WTC11 (cell line): ENCODE measurements at regions not wholly inside any gene's neighbourhood (a gene's known extent, or its start where the extent isn't known, plus 50 kb on each side); places are given as distances from the start of the nearest gene placed in this dataset.

Experiments used
- ARID4B ChIP-seq: sonication (generic); formaldehyde crosslinking; IDR thresholded peaks from 2 replicates; pipeline ENCODE4 v1.8.0; 2023; ENCODE audit warnings: missing genetic modification reagents, mild to moderate bottlenecking, borderline replicate concordance
- CTCF ChIP-seq: fragments of 200-600 bp; IDR thresholded peaks from 2 replicates; pipeline ENCODE4 v1.8.0; 2022; ENCODE audit warnings: antibody characterized with exemption
- E2F4 ChIP-seq: sonication (generic); formaldehyde crosslinking; IDR thresholded peaks from 2 replicates; pipeline ENCODE4 v1.8.1; 2022; ENCODE audit warnings: low read depth, mild to moderate bottlenecking, moderate library complexity, missing genetic modification reagents, borderline replicate concordance
- ETV6 ChIP-seq: sonication (generic); formaldehyde crosslinking; IDR thresholded peaks from 2 replicates; pipeline ENCODE4 v1.8.1; 2022; ENCODE audit warnings: mild to moderate bottlenecking, missing genetic modification reagents
- GTF2I ChIP-seq: fragments of 250-450 bp; sonication (Bioruptor Pico); conservative IDR thresholded peaks from 2 replicates; pipeline ENCODE4 v1.4.0; 2021; ENCODE audit warnings: mild to moderate bottlenecking
- JUN ChIP-seq: sonication (generic); formaldehyde crosslinking; IDR thresholded peaks from 2 replicates; pipeline ENCODE4 v1.8.0; 2023; ENCODE audit warnings: mild to moderate bottlenecking, missing genetic modification reagents
- MAX ChIP-seq: sonication (generic); formaldehyde crosslinking; IDR thresholded peaks from 2 replicates; pipeline ENCODE4 v1.8.0; 2022; ENCODE audit warnings: mild to moderate bottlenecking, missing genetic modification reagents
- NFYB ChIP-seq: sonication (generic); formaldehyde crosslinking; conservative IDR thresholded peaks from 2 replicates; pipeline ENCODE4 v1.8.0; 2022; ENCODE audit warnings: low read depth, missing genetic modification reagents
- USF2 ChIP-seq: sonication (generic); formaldehyde crosslinking; IDR thresholded peaks from 2 replicates; pipeline ENCODE4 v1.8.1; 2023; ENCODE audit warnings: mild to moderate bottlenecking, missing genetic modification reagents, moderate library complexity
- TF ChIP-seq, protein P1 (sequence below): sonication (generic); formaldehyde crosslinking; IDR thresholded peaks from 2 replicates; pipeline ENCODE4 v1.8.1; 2023; ENCODE audit warnings: mild to moderate bottlenecking, missing genetic modification reagents, borderline replicate concordance
- TF ChIP-seq, protein P2 (sequence below): sonication (generic); formaldehyde crosslinking; IDR thresholded peaks from 2 replicates; pipeline ENCODE4 v1.8.1; 2023; ENCODE audit warnings: mild to moderate bottlenecking, missing genetic modification reagents
- TF ChIP-seq, protein P3 (sequence below): fragments of 250-450 bp; sonication (Bioruptor Pico); IDR thresholded peaks from 2 replicates; pipeline ENCODE4 v2.1.2; 2022; ENCODE audit warnings: mild to moderate bottlenecking, moderate library complexity

DNA sequence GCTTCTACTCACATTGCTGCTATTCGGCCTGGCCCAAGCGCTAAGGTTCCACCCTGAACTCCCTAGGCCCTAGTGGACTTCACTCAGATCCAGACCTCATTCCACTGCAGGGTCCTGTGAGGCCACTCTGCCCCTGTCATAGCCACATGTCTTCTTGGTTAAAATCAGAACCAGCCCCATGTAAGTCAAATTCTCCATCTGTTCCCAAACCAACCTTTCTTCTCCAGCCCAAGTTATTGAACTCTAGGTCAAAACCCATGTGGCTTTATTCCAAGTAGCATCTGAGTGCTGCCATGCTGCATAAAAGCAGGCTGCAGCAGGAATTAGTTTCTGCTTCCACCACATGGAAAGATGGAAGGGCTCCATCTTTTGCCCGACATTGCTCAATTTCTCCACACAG is 281.2 kb downstream of the SNX13 start:
- TF ChIP-seq CTCF = no peak
- no peak for TF ChIP-seq E2F4
- TF ChIP-seq ARID4B (CRISPR knock-in tag) = no peak
- no peak for TF ChIP-seq NFYB (CRISPR knock-in tag)
- no peak for TF ChIP-seq USF2 (CRISPR knock-in tag)
- TF ChIP-seq JUN (CRISPR knock-in tag) = no peak
- no peak for TF ChIP-seq MAX (CRISPR knock-in tag)
- TF ChIP-seq, protein P1, sequence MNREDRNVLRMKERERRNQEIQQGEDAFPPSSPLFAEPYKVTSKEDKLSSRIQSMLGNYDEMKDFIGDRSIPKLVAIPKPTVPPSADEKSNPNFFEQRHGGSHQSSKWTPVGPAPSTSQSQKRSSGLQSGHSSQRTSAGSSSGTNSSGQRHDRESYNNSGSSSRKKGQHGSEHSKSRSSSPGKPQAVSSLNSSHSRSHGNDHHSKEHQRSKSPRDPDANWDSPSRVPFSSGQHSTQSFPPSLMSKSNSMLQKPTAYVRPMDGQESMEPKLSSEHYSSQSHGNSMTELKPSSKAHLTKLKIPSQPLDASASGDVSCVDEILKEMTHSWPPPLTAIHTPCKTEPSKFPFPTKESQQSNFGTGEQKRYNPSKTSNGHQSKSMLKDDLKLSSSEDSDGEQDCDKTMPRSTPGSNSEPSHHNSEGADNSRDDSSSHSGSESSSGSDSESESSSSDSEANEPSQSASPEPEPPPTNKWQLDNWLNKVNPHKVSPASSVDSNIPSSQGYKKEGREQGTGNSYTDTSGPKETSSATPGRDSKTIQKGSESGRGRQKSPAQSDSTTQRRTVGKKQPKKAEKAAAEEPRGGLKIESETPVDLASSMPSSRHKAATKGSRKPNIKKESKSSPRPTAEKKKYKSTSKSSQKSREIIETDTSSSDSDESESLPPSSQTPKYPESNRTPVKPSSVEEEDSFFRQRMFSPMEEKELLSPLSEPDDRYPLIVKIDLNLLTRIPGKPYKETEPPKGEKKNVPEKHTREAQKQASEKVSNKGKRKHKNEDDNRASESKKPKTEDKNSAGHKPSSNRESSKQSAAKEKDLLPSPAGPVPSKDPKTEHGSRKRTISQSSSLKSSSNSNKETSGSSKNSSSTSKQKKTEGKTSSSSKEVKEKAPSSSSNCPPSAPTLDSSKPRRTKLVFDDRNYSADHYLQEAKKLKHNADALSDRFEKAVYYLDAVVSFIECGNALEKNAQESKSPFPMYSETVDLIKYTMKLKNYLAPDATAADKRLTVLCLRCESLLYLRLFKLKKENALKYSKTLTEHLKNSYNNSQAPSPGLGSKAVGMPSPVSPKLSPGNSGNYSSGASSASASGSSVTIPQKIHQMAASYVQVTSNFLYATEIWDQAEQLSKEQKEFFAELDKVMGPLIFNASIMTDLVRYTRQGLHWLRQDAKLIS = no peak
- TF ChIP-seq, protein P2, sequence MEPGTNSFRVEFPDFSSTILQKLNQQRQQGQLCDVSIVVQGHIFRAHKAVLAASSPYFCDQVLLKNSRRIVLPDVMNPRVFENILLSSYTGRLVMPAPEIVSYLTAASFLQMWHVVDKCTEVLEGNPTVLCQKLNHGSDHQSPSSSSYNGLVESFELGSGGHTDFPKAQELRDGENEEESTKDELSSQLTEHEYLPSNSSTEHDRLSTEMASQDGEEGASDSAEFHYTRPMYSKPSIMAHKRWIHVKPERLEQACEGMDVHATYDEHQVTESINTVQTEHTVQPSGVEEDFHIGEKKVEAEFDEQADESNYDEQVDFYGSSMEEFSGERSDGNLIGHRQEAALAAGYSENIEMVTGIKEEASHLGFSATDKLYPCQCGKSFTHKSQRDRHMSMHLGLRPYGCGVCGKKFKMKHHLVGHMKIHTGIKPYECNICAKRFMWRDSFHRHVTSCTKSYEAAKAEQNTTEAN = no peak
- no peak for TF ChIP-seq ETV6 (CRISPR knock-in tag)
- TF ChIP-seq GTF2I (CRISPR knock-in tag) = no peak
- TF ChIP-seq, protein P3, sequence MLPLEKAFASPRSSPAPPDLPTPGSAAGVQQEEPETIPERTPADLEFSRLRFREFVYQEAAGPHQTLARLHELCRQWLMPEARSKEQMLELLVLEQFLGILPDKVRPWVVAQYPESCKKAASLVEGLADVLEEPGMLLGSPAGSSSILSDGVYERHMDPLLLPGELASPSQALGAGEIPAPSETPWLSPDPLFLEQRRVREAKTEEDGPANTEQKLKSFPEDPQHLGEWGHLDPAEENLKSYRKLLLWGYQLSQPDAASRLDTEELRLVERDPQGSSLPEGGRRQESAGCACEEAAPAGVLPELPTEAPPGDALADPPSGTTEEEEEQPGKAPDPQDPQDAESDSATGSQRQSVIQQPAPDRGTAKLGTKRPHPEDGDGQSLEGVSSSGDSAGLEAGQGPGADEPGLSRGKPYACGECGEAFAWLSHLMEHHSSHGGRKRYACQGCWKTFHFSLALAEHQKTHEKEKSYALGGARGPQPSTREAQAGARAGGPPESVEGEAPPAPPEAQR (CRISPR knock-in tag) = no peak
